HEK293 (cell line): ENCODE measurements at regions not wholly inside any gene's neighbourhood (a gene's known extent, or its start where the extent isn't known, plus 50 kb on each side); places are given as distances from the start of the nearest gene placed in this dataset.

Experiments
- CTCF ChIA-PET: fragments of 350-600 bp; formaldehyde crosslinking; extraction: SDS; loops from one replicate; lab custom pipeline; 2021; ENCODE audit warnings: antibody characterized with exemption; lab: Yijun Ruan, JAX
- POLR2A ChIA-PET: fragments of 300-600 bp; formaldehyde crosslinking; extraction: SDS; loops from one replicate; lab custom pipeline; 2020; ENCODE audit warnings: antibody characterized with exemption, inconsistent platforms; lab: Yijun Ruan, JAX
- H3K27ac ChIP-seq: fragments of 200-500 bp; sonication (Bioruptor generic); 2 replicates; pipeline ENCODE4 v1.5.1; 2014; ENCODE audit warnings: low read depth, low read length, control low read depth, inconsistent platforms; ENCODE audit errors: extremely low read depth
- H3K36me3 ChIP-seq, 2 experiments: fragments of 200-500 bp in 1 of 2; sonication (Bioruptor generic) in 1 of 2; 1 replicate in 1 of 2; 2 replicates in 1 of 2; pipeline ENCODE4 v1.5.1; 2014 to 2017; ENCODE audit warnings: inconsistent platforms in 2 of 2, low read length in 2 of 2; ENCODE audit not compliant: control insufficient read depth in 2 of 2, insufficient read depth in 1 of 2
- H3K4me1 ChIP-seq: fragments of 200-500 bp; sonication (Bioruptor generic); 2 replicates; pipeline ENCODE4 v1.5.1; 2014; ENCODE audit warnings: mild to moderate bottlenecking, low read length, inconsistent platforms; ENCODE audit not compliant: control insufficient read depth, insufficient read depth
- H3K4me3 ChIP-seq: 2 replicates; pipeline ENCODE4 v1.5.1; 2011; ENCODE audit warnings: low read depth, mild to moderate bottlenecking, control low read depth, low read length, moderate library complexity
- H3K9me3 ChIP-seq: fragments of 200-500 bp; sonication (Bioruptor generic); 2 replicates; pipeline ENCODE4 v1.5.1; 2014; ENCODE audit warnings: low read depth, low read length, inconsistent platforms; ENCODE audit not compliant: control insufficient read depth, insufficient read depth
- KLF10 ChIP-seq: fragments of 450-650 bp; IDR thresholded peaks from 2 replicates; pipeline ENCODE4 v1.5.1; 2018; ENCODE audit warnings: missing biosample characterization, mild to moderate bottlenecking, missing genetic modification characterization
- KLF17 ChIP-seq: fragments of 450-650 bp; formaldehyde crosslinking; IDR thresholded peaks from 2 replicates; pipeline ENCODE4 v1.5.1; 2016; ENCODE audit warnings: missing biosample characterization, missing genetic modification characterization
- PRDM1 ChIP-seq: fragments of 450-650 bp; formaldehyde crosslinking; IDR thresholded peaks from 2 replicates; pipeline ENCODE4; 2016; ENCODE audit warnings: missing biosample characterization, missing genetic modification characterization
- ZNF266 ChIP-seq: fragments of 450-650 bp; formaldehyde crosslinking; IDR thresholded peaks from 2 replicates; pipeline ENCODE4 v1.5.1; 2016; ENCODE audit warnings: missing biosample characterization, missing genetic modification characterization, low read depth
- ZNF341 ChIP-seq: fragments of 450-650 bp; formaldehyde crosslinking; IDR thresholded peaks from 2 replicates; pipeline ENCODE4; 2016; ENCODE audit warnings: low read depth, missing biosample characterization, missing genetic modification characterization
- ZNF423 ChIP-seq: fragments of 450-650 bp; formaldehyde crosslinking; IDR thresholded peaks from 2 replicates; pipeline ENCODE4 v1.5.1; 2016; ENCODE audit warnings: missing biosample characterization, missing genetic modification characterization
- ZNF626 ChIP-seq: fragments of 450-650 bp; sonication (Bioruptor Pico); formaldehyde crosslinking; IDR thresholded peaks from 2 replicates; pipeline ENCODE4 v1.5.1; 2018; ENCODE audit warnings: missing biosample characterization, missing genetic modification characterization, inconsistent platforms
- ZNF660 ChIP-seq: fragments of 450-650 bp; IDR thresholded peaks from 2 replicates; pipeline ENCODE4 v1.5.1; 2018; ENCODE audit warnings: missing biosample characterization, mild to moderate bottlenecking, missing genetic modification characterization
- ZNF677 ChIP-seq: fragments of 450-650 bp; IDR thresholded peaks from 2 replicates; pipeline ENCODE4 v1.5.0; 2018; ENCODE audit warnings: missing biosample characterization, mild to moderate bottlenecking, missing genetic modification characterization, moderate library complexity
- ZNF704 ChIP-seq: fragments of 450-650 bp; formaldehyde crosslinking; IDR thresholded peaks from 2 replicates; pipeline ENCODE4 v1.5.1; 2016; ENCODE audit warnings: missing biosample characterization, missing genetic modification characterization
- ZNF792 ChIP-seq: fragments of 450-650 bp; formaldehyde crosslinking; IDR thresholded peaks from 2 replicates; pipeline ENCODE4 v1.5.1; 2016; ENCODE audit warnings: missing biosample characterization, missing genetic modification characterization
- ZSCAN18 ChIP-seq: fragments of 450-650 bp; formaldehyde crosslinking; IDR thresholded peaks from 2 replicates; pipeline ENCODE4 v1.5.1; 2016; ENCODE audit warnings: missing biosample characterization, missing genetic modification characterization
- TF ChIP-seq, protein P1 (sequence below): fragments of 450-650 bp; formaldehyde crosslinking; IDR thresholded peaks from 2 replicates; pipeline ENCODE4 v1.5.1; 2017; ENCODE audit warnings: missing biosample characterization, missing genetic modification characterization
- TF ChIP-seq, protein P2 (sequence below): fragments of 450-650 bp; formaldehyde crosslinking; IDR thresholded peaks from 2 replicates; pipeline ENCODE4 v1.5.1; 2017; ENCODE audit warnings: missing biosample characterization, missing genetic modification characterization
- TF ChIP-seq, protein P3 (sequence below): fragments of 450-650 bp; formaldehyde crosslinking; IDR thresholded peaks from 2 replicates; pipeline ENCODE4 v1.5.1; 2016; ENCODE audit warnings: missing biosample characterization, missing genetic modification characterization

- Histone ChIP-seq H3K4me1 (no peaks in the 10 kb centered on the region), H3K9me3 (no peaks in the 10 kb centered on the region), H3K4me3 (no peak overlapping the region), H3K36me3 (no peaks in the 10 kb centered on the region), H3K27ac (no peak overlapping the region)
- TF ChIP-seq, protein P1, sequence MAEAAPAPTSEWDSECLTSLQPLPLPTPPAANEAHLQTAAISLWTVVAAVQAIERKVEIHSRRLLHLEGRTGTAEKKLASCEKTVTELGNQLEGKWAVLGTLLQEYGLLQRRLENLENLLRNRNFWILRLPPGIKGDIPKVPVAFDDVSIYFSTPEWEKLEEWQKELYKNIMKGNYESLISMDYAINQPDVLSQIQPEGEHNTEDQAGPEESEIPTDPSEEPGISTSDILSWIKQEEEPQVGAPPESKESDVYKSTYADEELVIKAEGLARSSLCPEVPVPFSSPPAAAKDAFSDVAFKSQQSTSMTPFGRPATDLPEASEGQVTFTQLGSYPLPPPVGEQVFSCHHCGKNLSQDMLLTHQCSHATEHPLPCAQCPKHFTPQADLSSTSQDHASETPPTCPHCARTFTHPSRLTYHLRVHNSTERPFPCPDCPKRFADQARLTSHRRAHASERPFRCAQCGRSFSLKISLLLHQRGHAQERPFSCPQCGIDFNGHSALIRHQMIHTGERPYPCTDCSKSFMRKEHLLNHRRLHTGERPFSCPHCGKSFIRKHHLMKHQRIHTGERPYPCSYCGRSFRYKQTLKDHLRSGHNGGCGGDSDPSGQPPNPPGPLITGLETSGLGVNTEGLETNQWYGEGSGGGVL (tag by site-specific recombination), result no peak
- TF ChIP-seq, protein P2, sequence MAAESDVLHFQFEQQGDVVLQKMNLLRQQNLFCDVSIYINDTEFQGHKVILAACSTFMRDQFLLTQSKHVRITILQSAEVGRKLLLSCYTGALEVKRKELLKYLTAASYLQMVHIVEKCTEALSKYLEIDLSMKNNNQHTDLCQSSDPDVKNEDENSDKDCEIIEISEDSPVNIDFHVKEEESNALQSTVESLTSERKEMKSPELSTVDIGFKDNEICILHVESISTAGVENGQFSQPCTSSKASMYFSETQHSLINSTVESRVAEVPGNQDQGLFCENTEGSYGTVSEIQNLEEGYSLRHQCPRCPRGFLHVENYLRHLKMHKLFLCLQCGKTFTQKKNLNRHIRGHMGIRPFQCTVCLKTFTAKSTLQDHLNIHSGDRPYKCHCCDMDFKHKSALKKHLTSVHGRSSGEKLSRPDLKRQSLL (tag by site-specific recombination), result no peak
- no peak for TF ChIP-seq ZSCAN18 (tag by site-specific recombination)
- no peak for TF ChIP-seq ZNF792 (tag by site-specific recombination)
- TF ChIP-seq ZNF677 (tag by site-specific recombination), result no peak
- TF ChIP-seq ZNF423 (tag by site-specific recombination), result no peak
- TF ChIP-seq ZNF266 (tag by site-specific recombination), result no peak
- TF ChIP-seq ZNF704, result no peak
- no peak for TF ChIP-seq PRDM1 (tag by site-specific recombination)
- TF ChIP-seq, protein P3, sequence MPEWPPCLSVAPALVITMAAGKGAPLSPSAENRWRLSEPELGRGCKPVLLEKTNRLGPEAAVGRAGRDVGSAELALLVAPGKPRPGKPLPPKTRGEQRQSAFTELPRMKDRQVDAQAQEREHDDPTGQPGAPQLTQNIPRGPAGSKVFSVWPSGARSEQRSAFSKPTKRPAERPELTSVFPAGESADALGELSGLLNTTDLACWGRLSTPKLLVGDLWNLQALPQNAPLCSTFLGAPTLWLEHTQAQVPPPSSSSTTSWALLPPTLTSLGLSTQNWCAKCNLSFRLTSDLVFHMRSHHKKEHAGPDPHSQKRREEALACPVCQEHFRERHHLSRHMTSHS (tag by site-specific recombination), result no peak
- no peak for TF ChIP-seq ZNF341
- TF ChIP-seq KLF10 (tag by site-specific recombination), result no peak
- ChIA-PET POLR2A (no interaction called here), CTCF (no interaction called here)
These were observed 66.9 kb upstream of the INPP4B start for GRCh38 chr4:142913034-142913433.

DNA sequence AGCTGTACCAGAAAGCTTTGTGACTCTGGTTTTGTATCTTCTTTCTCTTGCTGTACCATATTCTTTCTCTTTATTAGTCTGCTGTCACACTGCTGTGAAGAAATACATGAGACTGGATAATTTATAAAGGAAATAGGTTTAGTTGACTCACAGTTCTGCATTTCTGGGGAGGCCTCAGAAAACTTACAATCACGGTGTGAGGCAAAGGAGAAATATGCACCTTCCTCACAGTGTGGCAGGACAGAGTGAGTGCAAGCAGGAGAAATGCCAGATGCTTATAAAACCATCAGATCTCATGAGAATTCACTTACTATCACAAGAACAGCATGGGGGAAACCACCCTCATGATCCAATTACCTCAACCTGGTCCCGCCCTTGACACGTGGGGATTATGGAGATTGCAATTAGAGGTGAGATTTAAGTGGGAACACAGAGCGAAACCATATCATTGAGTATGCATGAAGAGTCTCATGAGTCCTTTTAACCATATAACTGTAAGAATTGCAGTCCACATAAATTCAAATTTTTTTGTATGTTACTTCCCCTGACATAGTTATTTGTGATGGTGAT, 67.4 kb upstream of the INPP4B start:
- no peaks in the 10 kb centered on the region for H3K36me3 ChIP-seq
- TF ChIP-seq ZNF660 (no peak), ZNF626 (tag by site-specific recombination) (no peak), KLF17 (no peak)
- ChIA-PET POLR2A (no interaction called here), CTCF (no interaction called here)
- no peaks in the 10 kb centered on the region for H3K9me3 ChIP-seq
- H3K4me3 ChIP-seq, result no peak overlapping the region
- H3K27ac ChIP-seq, result no peak overlapping the region
- H3K4me1 ChIP-seq, result no peaks in the 10 kb centered on the region
